NCI-H146 (cell line): ENCODE measurements at regions not wholly inside any gene's neighbourhood (a gene's known extent, or its start where the extent isn't known, plus 50 kb on each side); places are given as distances from the start of the nearest gene placed in this dataset.

Experiments used
- DNase-seq: peaks from one replicate; lab custom pipeline; 2025; lab: John Stamatoyannopoulos, UW

DNA sequence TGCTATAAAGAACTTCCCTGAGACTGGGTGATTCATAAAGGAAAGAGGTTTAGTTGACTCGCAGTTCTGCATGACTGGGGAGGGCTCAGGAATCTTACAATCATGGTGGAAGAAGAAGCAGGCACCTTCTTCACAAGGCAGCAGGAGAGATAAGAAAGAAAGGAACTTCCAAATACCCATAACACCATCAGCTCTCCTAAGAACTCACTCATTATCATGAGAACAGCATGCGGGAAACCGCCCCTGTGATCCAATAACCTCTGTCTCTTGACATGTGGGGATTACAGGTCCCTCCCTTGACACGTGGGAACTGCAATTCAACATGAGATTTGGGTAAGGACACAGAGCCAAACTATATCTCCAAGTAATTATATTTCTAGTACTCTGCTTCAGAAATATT lies 163.8 kb upstream of the CDH20 start:
- no peak for DNase-seq

DNA sequence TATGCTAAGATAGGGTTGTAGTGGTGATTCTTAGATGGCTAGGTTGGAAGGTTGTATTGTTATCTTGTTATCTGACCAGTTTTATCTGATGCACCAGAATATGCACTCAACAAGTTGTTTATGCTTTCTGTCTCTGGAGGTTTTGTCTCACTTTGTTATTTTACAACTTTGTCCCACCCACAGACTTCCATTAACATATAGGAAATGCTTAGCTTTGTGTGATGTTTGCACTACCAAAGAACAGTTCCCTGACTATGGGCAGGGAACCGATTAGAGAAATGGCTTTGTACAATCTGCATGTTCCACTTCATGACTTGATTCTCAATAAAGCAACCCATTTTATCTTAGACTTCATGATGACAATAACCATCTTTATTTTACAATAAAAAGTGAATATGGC lies 160.6 kb upstream of the CDH20 start:
- no peak for DNase-seq

DNA sequence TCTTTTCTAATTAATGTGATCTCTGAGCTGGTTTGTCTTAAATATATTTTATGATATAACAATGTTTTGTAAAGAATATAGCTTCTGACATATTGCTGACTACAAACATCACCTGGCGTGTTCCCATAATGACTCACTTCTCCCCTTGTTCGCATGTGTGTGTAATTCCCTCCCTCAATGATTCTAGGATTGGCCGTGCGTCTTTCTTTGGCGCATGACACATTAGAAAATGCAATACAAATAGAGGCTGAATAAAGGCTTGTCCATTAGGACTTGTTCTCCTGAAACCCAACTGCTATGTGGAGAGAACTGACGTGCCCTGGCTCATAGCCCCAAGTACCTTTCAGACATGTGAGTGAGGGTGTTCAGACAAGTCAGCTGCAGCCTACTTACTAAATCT lies 159.7 kb upstream of the CDH20 start:
- DNase-seq = no peak

DNA sequence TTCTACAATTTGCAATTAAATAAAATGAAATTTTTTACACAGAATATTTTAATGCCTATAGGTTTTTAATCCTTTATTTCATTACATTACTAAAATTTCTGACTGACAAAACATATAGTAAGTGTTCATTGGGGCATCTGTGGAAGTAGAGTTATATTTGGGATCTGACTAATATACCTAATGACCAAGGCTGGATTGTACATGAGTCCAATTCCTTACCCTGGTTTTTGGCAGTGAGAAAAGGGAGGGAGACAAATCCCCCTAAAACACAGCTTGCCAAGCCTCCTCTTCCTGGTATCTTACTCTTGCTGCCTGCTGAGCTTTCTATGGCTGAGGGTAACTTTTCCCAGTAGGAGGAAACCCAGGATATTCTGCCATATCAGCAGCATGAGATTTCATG lies 149.4 kb upstream of the CDH20 start:
- DNase-seq = no peak

DNA sequence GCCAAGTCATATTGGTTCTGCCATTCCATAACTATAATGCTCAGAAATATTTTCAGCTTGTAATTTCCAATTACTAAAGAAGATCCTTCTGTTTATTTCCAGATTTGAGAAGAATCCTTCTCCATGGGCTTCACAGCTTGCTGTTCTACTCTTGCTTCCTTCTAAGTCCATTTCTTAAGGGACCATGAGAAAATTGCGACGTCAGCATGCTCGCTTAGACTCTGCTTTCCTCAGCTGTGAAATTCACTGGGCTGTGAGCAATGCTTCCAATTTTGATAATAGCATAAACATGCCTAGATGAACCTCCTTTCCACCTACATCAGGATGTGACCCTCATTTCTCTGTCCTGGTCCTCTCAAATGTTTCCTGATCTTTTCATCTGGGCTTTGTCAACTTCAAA lies 145.3 kb upstream of the CDH20 start:
- DNase-seq = no peak

DNA sequence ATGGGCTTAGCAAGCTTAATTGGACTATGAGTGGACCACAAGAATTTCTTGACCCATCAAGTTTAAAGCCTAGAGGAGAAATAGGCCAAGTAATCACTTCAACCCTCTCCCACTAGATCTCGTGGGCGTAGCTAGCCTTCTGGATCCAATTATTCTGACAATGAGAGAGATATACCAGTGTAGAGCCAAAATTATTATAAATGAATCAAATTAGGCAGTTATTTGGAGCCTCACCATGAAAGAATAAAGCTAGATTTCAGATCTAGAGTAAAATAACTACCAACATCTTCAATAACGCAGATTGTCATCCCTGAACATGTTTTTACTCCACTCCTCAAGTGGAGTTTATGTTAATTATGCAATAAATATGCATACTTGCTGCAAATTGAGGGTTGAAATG lies 143.9 kb upstream of the CDH20 start:
- DNase-seq = no peak

DNA sequence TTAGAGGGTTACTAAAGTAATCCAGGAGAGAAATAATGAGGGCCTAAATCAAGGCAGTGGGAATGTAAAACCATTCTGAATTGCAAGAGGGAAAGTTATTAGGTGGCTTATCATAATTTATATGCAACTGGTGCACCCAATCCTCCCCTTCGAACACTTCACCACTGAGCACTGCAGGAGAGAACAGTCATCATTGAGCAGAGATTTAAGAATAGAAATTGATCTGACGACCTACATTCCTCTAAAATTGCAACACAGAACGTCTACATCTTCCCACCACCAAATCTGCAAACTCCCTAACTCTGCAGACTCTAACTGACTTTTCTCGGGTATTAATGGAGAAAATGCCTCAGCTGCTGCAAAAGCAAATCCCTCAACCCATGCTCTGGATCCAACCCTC lies 138.5 kb upstream of the CDH20 start:
- no peak for DNase-seq

DNA sequence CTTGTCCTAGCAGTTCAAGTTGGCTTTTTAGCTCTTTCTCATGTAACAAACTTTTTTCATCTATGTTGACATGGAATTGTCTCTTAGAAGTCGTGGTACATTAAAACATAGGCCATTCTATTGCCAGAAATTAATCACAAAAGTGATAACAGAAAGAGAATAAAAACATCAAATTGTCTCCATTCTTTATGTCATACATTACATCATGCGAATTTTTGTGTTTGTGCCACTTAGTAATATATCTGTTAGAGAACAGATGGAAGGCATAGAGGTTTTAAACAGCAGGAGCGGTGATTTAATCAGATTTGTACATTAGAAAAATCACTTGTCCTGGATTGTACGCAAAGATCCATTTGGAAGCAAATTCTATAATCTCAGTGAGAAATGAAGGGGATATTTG lies 136.5 kb upstream of the CDH20 start:
- DNase-seq = no peak

DNA sequence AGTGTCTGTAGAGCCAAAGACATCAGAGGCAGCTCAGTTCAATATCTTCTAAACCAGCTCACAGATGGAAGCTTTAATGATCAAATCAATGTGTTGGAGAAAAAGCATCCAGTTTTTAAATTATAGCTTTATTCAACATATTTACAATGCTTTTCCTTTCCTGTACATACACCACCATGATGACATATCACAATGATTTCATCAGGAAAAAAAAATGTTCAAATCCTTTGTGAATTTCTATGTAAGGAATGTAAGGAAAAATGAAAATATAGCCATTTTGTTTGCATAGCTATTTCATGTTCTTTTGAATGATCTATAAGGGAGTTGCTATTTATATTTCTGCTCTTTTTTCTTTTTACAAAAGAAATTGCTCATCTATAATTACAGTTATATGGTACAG lies 134.7 kb upstream of the CDH20 start:
- DNase-seq = no peak

DNA sequence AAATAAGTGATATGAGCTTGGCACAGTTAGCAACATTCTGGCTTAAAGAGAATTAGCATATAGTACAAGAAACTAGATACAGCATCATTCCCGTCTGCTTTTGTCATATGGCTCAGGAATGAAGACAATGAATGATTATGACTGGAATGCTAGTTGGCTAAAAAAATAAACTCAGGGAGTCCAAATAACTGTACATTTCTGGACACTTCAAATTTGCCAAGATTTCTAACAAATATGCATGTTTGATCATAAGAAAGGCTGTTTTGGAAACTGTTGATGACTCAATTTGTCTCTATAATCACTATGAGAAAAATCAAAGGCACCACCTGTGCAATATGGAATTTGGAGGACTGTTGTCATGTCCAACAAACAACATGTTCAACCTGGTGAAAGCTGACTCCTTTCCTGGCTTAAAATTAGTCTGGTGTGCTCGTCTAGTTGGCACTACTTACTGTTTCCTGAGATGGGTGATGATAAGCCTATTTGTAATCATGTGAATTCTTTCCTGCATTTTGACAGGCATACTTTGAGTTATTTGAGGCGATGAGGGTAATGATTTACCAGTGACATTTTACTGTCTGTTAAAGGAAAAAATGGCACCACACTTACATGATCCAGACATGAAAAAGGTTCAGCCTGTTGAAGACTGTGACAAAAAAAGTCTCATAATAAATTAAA lies 133.9 kb upstream of the CDH20 start:
- no peak for DNase-seq

DNA sequence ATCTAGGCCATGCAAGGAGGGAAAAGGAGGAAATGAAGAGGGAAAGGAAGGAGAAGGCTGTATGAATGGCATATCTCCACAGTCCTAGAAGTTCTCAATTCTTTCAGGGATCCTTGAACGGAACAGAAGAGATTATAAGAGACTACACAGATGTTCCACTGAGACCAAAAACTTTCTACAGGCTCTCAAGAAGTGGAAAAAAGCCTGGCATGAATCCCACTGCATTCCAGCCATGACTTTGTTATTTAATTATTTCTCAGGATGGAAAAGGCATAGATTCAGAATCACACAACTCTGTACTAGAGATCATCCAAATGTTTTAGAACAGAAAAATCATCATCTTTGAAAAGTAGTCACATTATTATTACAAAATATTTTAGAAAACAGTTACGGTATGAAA lies 131.7 kb upstream of the CDH20 start:
- DNase-seq = no peak

DNA sequence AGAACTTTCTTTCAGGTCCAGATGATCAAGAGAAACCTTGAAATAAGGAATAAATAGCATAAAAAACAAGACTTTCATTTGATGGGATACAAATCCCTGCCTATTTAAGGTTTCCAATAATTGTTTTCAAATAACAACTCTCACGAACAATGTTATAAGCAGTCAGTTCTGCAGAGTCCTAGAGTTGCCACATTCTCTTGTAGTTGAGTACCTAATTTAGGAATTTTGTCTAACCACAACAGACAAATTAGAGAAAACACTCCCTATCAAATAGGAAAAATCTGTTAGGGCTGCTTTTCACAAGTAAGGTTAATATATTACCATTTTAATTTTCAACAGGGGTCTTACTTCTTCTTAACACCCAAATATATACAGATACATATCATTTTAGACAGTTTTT lies 130.1 kb upstream of the CDH20 start:
- no peak for DNase-seq

DNA sequence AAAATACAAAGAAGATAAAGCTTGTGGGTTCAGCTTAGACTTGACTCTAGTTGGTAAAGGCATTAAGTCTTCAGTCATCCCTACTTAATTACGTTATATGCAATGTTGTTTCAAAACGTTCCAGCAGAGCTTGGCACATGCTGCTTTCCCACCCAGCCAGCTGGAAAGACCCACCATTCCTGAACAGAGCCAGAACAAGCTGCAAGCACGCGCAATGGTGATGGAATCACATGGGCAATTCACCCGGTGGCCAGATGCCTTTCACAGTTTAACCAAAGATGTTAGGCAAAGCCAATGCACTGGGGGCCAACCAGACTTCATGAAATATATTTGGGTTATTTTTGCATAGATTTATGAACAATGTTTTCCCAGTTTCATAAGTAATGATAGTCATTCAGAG lies 123.4 kb upstream of the CDH20 start:
- DNase-seq = no peak

DNA sequence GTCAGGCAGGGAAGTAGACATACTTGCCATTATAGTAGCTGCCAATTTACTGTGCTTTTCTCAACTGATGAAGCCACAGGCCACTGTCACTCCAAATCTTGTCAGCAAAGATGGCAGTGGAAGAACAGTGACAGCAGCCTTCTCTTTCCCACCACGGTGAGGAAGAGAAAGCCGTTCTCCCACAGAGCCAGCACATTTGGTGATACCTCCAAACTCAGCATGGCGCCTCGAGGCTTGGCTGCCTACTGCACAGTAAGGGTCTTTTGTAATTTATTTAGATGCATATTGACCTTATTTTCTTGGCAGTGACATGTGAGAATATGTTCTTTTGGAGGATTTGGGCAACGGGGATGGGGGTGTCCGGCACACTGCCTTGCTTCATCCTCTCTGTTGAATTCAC lies 117.2 kb upstream of the CDH20 start:
- no peak for DNase-seq

DNA sequence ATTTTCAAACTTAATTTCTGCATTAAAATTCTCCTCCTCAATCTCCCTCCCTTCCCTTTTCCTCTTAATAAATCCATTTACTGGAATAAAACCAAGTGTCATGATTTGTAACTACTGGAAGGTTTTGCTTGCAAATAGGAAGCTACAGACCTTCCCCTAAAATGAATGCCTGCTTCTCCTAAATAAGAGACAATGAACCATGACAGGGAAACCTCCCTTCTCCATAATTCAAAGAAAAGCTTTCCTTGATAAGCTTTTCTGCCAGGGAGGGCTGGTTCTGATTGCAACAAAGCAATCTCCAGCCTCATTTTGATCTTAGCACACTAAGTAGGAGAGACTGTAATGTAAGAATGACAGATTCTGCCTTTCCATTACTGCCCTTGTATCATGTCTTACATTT lies 111.0 kb upstream of the CDH20 start:
- no peak for DNase-seq

DNA sequence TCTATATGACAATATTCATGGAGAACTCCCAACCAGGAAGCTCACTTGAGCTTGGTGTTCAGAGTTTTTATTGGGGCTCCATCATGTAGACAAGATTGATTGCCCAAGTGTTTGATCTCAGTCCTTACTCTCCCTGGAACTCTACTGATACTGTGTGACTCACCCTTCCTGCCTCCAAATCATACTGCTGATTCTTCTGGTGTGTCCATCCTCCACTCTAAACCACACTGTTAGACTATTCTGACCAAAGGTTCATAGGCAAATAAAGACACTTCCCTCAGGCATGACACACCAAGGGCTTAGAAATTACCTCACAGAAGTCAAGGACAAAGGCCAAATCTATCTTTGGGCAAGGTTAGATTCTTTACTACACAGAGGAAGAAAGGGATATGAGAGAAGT lies 107.9 kb upstream of the CDH20 start:
- DNase-seq = no peak

DNA sequence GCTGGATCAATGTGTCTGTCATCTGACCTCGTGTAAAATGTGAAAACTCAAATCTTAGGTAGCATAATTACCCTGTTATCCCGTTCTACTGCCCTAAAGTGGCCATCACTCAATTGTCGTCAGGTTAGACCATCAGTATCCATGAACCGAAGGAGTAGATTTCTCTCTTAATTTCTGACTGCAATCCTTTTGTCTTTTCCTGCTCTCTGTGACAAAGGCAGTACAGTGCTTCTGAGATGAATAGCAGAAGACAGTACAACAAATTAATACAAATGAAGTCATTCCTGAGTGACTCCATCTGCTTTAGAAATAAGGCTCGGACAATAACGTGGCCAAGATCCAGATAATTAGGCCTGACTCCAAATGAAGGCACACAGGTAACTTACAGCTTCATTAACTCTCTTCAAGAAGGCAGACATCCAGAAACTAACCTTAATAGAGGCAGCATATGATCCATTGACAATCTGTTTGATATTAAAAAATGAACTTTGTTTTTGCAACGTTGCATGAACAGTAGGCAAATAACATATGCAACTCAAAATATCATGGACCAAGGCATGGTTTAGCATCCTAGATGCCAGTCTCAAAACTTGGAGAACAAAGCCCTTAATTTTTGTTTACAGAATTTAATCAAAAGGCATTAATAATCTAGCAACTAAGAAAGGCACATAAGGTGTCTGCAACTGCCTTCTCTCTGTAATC lies 96.7 kb upstream of the CDH20 start:
- no peak for DNase-seq

DNA sequence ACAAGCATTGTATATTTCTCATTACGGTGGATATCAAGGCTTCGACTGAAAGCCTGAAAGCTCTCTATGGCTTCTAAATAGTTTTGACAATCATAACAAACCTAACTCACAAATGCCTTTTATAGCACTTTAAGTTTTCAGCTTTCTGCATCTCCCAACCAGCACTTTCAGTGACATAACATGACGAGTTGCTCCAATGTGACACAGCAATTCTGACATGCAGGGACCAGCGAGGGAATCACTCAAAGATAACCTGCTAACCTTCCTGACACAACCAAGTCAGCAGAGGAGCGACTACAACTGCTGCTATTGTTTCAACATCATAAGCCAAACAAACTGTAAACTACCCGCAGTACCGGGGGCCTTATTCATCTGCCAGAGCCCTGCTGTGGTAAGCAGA lies 95.7 kb upstream of the CDH20 start:
- DNase-seq = no peak

DNA sequence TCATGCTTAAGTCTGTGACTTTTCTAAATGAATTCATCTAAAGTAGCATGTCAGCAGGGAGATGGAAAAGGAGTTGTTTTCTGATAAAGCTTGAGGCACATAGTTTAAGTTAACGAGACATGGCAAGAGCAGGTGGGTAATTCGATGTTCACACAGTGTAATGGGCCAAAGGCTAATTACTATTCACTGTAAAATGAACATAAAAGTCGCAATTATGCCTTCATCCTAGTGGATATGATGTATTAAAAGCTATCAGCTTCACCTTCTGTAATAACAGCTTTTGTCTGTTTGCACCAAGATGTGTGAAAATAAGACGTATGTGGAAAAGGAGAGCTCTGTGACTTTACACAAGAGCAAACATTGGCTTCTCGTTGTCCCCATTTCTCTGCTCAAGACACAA lies 94.2 kb upstream of the CDH20 start:
- DNase-seq = peak; percentile 84

DNA sequence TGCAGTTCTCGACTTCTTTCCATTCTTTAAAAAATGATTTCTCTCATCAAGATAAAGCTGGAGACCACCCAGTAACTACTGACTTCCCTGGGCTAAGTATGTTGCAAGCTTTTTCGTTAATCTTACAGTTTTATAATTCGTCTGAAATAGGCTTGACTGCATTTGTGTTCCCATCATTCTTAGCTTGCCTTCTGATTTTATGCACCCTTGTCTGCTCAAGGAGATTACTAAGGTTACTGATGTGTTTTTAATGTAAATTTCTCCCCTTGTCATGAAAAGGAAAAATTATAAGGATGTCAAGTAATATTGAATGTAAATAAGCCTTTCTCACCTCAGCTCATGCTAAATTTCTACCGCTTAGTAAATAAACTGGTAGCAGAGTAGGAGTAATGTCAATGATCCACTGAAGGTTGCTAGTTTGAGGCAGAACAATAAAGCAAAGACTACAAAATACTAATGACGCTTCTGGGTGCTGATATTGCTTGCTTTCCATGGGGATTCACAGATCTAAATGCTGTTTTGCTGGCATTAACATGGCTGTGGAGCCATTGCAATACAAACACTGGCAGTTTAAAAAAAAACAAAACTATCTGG lies 91.9 kb upstream of the CDH20 start:
- DNase-seq = no peak

DNA sequence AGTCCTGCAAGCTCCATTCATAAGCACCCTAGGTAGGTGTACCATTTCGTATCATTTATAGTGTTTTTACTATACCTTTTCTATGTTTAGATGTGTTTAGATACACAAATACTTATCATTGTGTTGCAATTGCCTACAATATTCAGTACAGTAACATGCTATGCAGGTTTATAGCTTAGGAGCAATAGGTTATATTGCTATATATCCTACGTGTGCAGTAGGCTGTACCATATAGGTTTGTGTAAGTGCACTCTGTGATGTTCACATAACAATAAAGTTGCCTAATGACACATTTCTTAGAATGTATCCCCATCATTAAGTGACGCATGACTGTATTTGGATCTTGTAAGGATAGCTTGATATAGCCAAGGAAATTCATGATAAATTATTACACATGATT lies 88.6 kb upstream of the CDH20 start:
- DNase-seq = no peak

DNA sequence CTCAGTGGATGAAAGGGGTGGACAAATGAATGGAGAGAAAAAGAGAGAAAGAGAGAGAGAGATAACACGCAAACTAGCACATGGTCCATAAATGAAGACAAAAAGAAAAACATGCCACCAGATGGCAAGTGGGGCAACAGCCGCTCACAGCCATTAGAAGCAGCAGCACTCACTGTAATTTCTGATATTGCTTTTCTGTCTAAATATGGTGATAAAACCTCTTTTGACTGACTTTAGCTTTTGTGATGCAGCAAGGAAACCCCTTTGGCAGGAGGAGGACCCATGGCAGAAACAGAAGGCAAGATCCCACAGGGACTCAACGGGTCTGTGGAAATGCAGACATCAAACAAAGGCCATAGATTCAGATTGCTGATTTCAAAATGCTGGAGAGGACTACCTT lies 88.0 kb upstream of the CDH20 start:
- no peak for DNase-seq

DNA sequence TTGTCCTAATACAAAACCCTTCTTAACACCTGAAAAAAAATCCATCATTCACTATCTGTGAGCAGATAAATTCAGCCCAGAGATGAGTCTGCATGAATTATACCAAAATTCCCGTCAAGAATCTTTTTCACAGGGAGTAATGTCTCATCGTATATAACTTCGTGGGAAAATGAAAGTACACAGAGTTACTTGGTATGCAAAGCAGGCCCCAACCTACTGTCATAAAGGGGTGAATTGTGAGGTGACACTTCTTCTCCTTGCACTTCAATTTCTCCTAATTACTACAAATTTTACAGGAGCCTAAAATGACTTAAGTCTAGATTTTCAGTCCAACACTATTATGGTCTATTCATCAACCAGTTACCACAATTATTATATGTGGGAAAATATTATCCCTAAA lies 84.6 kb upstream of the CDH20 start:
- DNase-seq = no peak

DNA sequence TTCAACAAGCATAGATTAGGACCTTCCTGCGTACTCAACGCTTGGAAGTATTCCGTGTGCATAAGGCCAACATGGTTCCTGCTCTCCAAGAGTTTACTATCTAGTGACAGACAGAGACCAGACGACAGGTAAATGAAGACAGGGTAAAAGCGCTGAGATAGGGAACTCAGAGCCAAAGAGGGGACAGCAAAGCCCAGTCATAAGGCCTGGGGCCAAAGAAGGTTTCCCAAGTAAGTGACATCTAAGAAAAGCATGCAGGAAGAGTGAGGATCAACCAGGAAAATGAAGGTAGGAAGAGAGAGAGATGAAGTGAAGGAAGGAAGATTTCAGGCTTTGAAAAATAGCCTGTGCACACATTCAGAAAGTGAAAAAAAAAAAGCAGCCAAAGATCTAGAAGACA lies 76.9 kb upstream of the CDH20 start:
- no peak for DNase-seq
